IMR-90 (cell line): ENCODE measurements at regions not wholly inside any gene's neighbourhood (a gene's known extent, or its start where the extent isn't known, plus 50 kb on each side); places are given as distances from the start of the nearest gene placed in this dataset.

Experiments used
- ATAC-seq: fragments of 200-7000 bp; cut with Tn5 transposase; 2 replicates; pipeline ENCODE4 v1.9.1; 2020; ENCODE audit warnings: low read depth, mild to moderate bottlenecking, moderate library complexity
- BruUV-seq: library from RNA; stranded (reverse); fragments of 400-500 nt; replicated peaks from 2 replicates; lab custom pipeline; 2021; lab: Mats Ljungman, UMichigan
- CTCF ChIA-PET: fragments of 300-600 bp; formaldehyde crosslinking; extraction: SDS; loops from one replicate; lab custom pipeline; 2021; ENCODE audit warnings: antibody characterized with exemption; lab: Yijun Ruan, JAX
- POLR2A ChIA-PET: fragments of 300-600 bp; sonication (Branson Sonifier 250); formaldehyde crosslinking; loops from one replicate; lab custom pipeline; 2022; ENCODE audit warnings: antibody characterized with exemption; ENCODE audit not compliant: unreplicated experiment; lab: Charles Lee
- DNase-seq: peaks from one replicate; pipeline ENCODE4 v3.0.0; 2013
- H2AFZ ChIP-seq: replicated peaks from 2 replicates; pipeline ENCODE3; 2013; ENCODE audit warnings: low read length, mild to moderate bottlenecking; ENCODE audit not compliant: poor library complexity
- H2AK5ac ChIP-seq: 2 replicates; pipeline ENCODE4 v1.6.1; 2013; ENCODE audit warnings: low read depth, low read length, inconsistent platforms
- H2AK9ac ChIP-seq: replicated peaks from 2 replicates; pipeline ENCODE3; 2013; ENCODE audit warnings: mild to moderate bottlenecking, low read depth, low read length, moderate library complexity; ENCODE audit not compliant: poor library complexity
- H2BK120ac ChIP-seq: 2 replicates; pipeline ENCODE4 v1.6.1; 2013; ENCODE audit warnings: low read depth, low read length, inconsistent platforms
- H2BK15ac ChIP-seq: 3 replicates; pipeline ENCODE4 v1.6.1; 2013; ENCODE audit warnings: low read depth, low read length, inconsistent platforms
- H2BK20ac ChIP-seq: 2 replicates; pipeline ENCODE4 v1.6.1; 2013; ENCODE audit warnings: low read depth, mild to moderate bottlenecking, inconsistent platforms, low read length, moderate library complexity
- H2BK5ac ChIP-seq: 2 replicates; pipeline ENCODE4 v1.6.1; 2013; ENCODE audit warnings: mild to moderate bottlenecking, low read depth, low read length, inconsistent platforms; ENCODE audit not compliant: poor library complexity, severe bottlenecking
- H3K14ac ChIP-seq: replicated peaks from 2 replicates; pipeline ENCODE4 v1.6.1; 2013; ENCODE audit warnings: low read depth, low read length, inconsistent platforms
- H3K18ac ChIP-seq: 2 replicates; pipeline ENCODE4 v1.6.1; 2013; ENCODE audit warnings: low read depth, low read length, control low read depth
- H3K23ac ChIP-seq: 2 replicates; pipeline ENCODE4 v1.6.1; 2013; ENCODE audit warnings: low read depth, low read length, inconsistent platforms
- H3K27ac ChIP-seq: 2 replicates; pipeline ENCODE4 v1.5.1; 2013; ENCODE audit warnings: mild to moderate bottlenecking, control low read depth, low read length; ENCODE audit not compliant: insufficient read depth
- H3K27me3 ChIP-seq: 2 replicates; pipeline ENCODE4 v1.6.1; 2013; ENCODE audit warnings: low read length; ENCODE audit not compliant: control insufficient read depth, insufficient read depth
- H3K36me3 ChIP-seq: 2 replicates; pipeline ENCODE4 v1.6.1; 2013; ENCODE audit warnings: low read length, mixed read lengths; ENCODE audit not compliant: control insufficient read depth, insufficient read depth
- H3K4ac ChIP-seq: 2 replicates; pipeline ENCODE4 v1.6.1; 2013; ENCODE audit warnings: low read depth, low read length, inconsistent platforms
- H3K4me1 ChIP-seq: 2 replicates; pipeline ENCODE4 v1.6.1; 2013; ENCODE audit warnings: low read length, mixed read lengths; ENCODE audit not compliant: control insufficient read depth, insufficient read depth
- H3K4me2 ChIP-seq: 2 replicates; pipeline ENCODE4 v1.6.1; 2013; ENCODE audit warnings: low read depth, mild to moderate bottlenecking, control low read depth, low read length, moderate library complexity
- H3K4me3 ChIP-seq: 2 replicates; pipeline ENCODE4 v1.5.1; 2013; ENCODE audit warnings: low read depth, mild to moderate bottlenecking, control low read depth, low read length, moderate library complexity; ENCODE audit not compliant: insufficient read depth
- H3K56ac ChIP-seq: 2 replicates; pipeline ENCODE4 v1.6.1; 2013; ENCODE audit warnings: low read length, inconsistent platforms; ENCODE audit not compliant: insufficient read depth; ENCODE audit errors: extremely low read depth
- H3K79me1 ChIP-seq, 2 experiments: 2 replicates each; pipeline ENCODE4 v1.6.1; 2013; ENCODE audit warnings: low read length in 2 of 2, inconsistent platforms in 1 of 2, low read depth in 1 of 2
- H3K9ac ChIP-seq: 2 replicates; pipeline ENCODE4 v1.6.1; 2013; ENCODE audit warnings: low read depth, low read length, control low read depth
- H3K9me1 ChIP-seq: 2 replicates; pipeline ENCODE4 v1.6.1; 2013; ENCODE audit warnings: low read length, inconsistent platforms; ENCODE audit not compliant: insufficient read depth
- H3K9me3 ChIP-seq: 2 replicates; pipeline ENCODE4 v1.6.1; 2013; ENCODE audit warnings: low read length; ENCODE audit not compliant: control insufficient read depth, insufficient read depth
- H4K20me1 ChIP-seq: 2 replicates; pipeline ENCODE4 v1.6.1; 2013; ENCODE audit warnings: low read length, inconsistent platforms; ENCODE audit not compliant: insufficient read depth
- H4K5ac ChIP-seq: 2 replicates; pipeline ENCODE4 v1.6.1; 2013; ENCODE audit warnings: mild to moderate bottlenecking, low read depth, low read length, control low read depth
- H4K8ac ChIP-seq, 2 experiments: 2 replicates each; pipeline ENCODE4 v1.6.1; 2013; ENCODE audit warnings: low read depth in 2 of 2, low read length in 2 of 2, control low read depth in 1 of 2, inconsistent platforms in 1 of 2
- H4K91ac ChIP-seq: 2 replicates; pipeline ENCODE4 v1.6.1; 2013; ENCODE audit warnings: low read depth, low read length, inconsistent platforms; ENCODE audit not compliant: insufficient read depth
- BHLHE40 ChIP-seq: fragments of 150-350 bp; IDR thresholded peaks from 2 replicates; pipeline ENCODE4 v1.6.1; 2016; ENCODE audit warnings: mild to moderate bottlenecking, low read depth, low read length
- POLR2A ChIP-seq: IDR thresholded peaks from 2 replicates; pipeline ENCODE4 v1.6.1; 2012; ENCODE audit warnings: mild to moderate bottlenecking, low read depth, low read length
- RAD21 ChIP-seq: IDR thresholded peaks from 2 replicates; pipeline ENCODE4 v1.6.1; 2012; ENCODE audit warnings: low read length, improper control_type of control experiment
- USF2 ChIP-seq: fragments of 150-350 bp; IDR thresholded peaks from 2 replicates; pipeline ENCODE4 v1.6.1; 2017; ENCODE audit warnings: mild to moderate bottlenecking, antibody characterized with exemption, low read length, low read depth
- WGBS, 2 experiments: methylation state at CpG; one replicate each; pipeline versions ENCODE4 v1.1.5 to v1.1.7; 2013; ENCODE audit warnings: missing lambda C conversion rate in 2 of 2; ENCODE audit not compliant: insufficient read length in 1 of 2; ENCODE audit errors: extremely low coverage in 2 of 2; 5-methylcytosine and 5-hydroxymethylcytosine counted together
- dilution Hi-C: fragments of 300-500 bp; cut with HindIII; formaldehyde crosslinking; loops from one replicate; pipeline ENCODE4 v1.14.3; 2018; ENCODE audit warnings: low sequenced_read_pairs; ENCODE audit not compliant: unreplicated experiment
- in situ Hi-C: fragments of 300-500 bp; cut with MboI; formaldehyde crosslinking; loops from 3 replicates; pipeline ENCODE4 v1.14.3; 2019; ENCODE audit warnings: low sequenced_read_pairs, inconsistent platforms, mixed read lengths
- intact Hi-C: fragments of 100-400 bp; cut with micrococcal nuclease; formaldehyde crosslinking; loops from 2 replicates; pipeline ENCODE4 v1.10.0; 2022

DNA sequence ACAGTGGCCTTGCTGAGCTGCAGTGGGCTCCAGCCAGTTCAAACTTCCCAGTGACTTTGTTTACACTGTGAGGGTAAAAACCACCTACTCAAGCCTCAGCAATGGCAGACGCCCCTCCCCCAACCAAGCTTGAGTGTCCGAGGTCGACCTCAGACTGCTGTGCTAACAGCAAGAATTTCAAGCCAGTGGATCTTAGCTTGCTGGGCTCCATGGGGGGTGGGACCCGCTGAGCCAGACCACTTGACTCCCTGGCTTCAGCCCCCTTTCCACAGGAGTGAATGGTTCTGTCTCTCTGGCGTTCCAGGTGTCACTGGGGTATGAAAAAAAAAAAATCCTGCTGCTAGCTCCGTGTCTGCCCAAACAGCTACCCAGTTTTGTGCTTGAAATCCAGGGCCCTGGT is 168.9 kb upstream of the INTU start:
- Histone ChIP-seq H2AK5ac (no peak overlapping the region), H3K23ac (no peak overlapping the region)
- CTCF ChIA-PET, result no interaction called here

More for the DNA sequence above, 168.9 kb upstream of the INTU start:
- H3K9ac ChIP-seq, result no peak overlapping the region
- H4K5ac ChIP-seq, result no peak overlapping the region
- intact Hi-C loops (no loop called here), dilution Hi-C loops (no loop called here), in situ Hi-C loops (no loop called here)
- no peak overlapping the region for H2BK15ac ChIP-seq
- no peak overlapping the region for H4K8ac ChIP-seq
- H3K79me1 ChIP-seq, result no peaks in the 10 kb centered on the region
- no peaks in the 10 kb centered on the region for H3K9me1 ChIP-seq
- H2BK20ac ChIP-seq, result no peak overlapping the region
- no peak for ATAC-seq
- H3K4me2 ChIP-seq, result no peak overlapping the region
- no peak overlapping the region for H2AFZ ChIP-seq
- TF ChIP-seq BHLHE40, result no peak
- no peak for TF ChIP-seq USF2
- TF ChIP-seq POLR2A, result no peak
- no peak for TF ChIP-seq RAD21
- no CpG with 5 or more reads among the region's 6 CpGs for WGBS, 2 experiments
- no peak overlapping the region for H2BK120ac ChIP-seq
- H2BK5ac ChIP-seq, result no peak overlapping the region
- no peak overlapping the region for H3K14ac ChIP-seq
- H4K20me1 ChIP-seq, result no peaks in the 10 kb centered on the region
- POLR2A ChIA-PET, result no interaction called here
- no peak overlapping the region for H4K91ac ChIP-seq
- H3K4me1 ChIP-seq, result no peaks in the 10 kb centered on the region
- no peak overlapping the region for H3K4ac ChIP-seq
- no peaks in the 10 kb centered on the region for H3K36me3 ChIP-seq
- no peak overlapping the region for H3K56ac ChIP-seq
- BruUV-seq, result no TSS peak
- no peak overlapping the region for H2AK9ac ChIP-seq
- H3K27me3 ChIP-seq, result no peaks in the 10 kb centered on the region; the same call in 1 of the 2 replicates
- DNase-seq, result no peak
- no peak overlapping the region for H3K18ac ChIP-seq
- H3K27ac ChIP-seq, result no peak overlapping the region
- no peak overlapping the region for H3K4me3 ChIP-seq
- no peaks in the 10 kb centered on the region for H3K9me3 ChIP-seq
